H1 (cell line): ENCODE measurements at regions not wholly inside any gene's neighbourhood (a gene's known extent, or its start where the extent isn't known, plus 50 kb on each side); places are given as distances from the start of the nearest gene placed in this dataset.

Source experiments
- CTCF ChIA-PET: fragments of 300-600 bp; sonication (Branson Sonifier 250); formaldehyde crosslinking; loops from one replicate; lab custom pipeline; 2021; ENCODE audit not compliant: partially characterized antibody; lab: Charles Lee
- POLR2A ChIA-PET: fragments of 300-600 bp; sonication (Branson Sonifier 250); formaldehyde crosslinking; loops from one replicate; lab custom pipeline; 2021; ENCODE audit warnings: inconsistent platforms; ENCODE audit not compliant: partially characterized antibody; lab: Charles Lee
- DNase-seq, 2 experiments: peaks; one replicate each; pipeline versions ENCODE4 v3.0.0 to v3.0.0-alpha.2; 2010 to 2022; ENCODE audit warnings: low spot score in 2 of 2, low read depth in 1 of 2, mixed read lengths in 1 of 2
- FAIRE-seq: peaks from 2 replicates; lab custom pipeline; 2011; peaks lifted over from hg19 to GRCh38; lab: Jason Lieb, UNC
- H2AFZ ChIP-seq: 2 replicates; pipeline ENCODE4 v1.8.1; 2012; ENCODE audit warnings: low read length, inconsistent platforms
- H2AK5ac ChIP-seq: 2 replicates; pipeline ENCODE4 v1.6.1; 2013; ENCODE audit warnings: low read depth, low read length
- H2BK120ac ChIP-seq: replicated peaks from 2 replicates; pipeline ENCODE3; 2013; ENCODE audit warnings: low read depth, low read length, inconsistent platforms
- H2BK12ac ChIP-seq: 2 replicates; pipeline ENCODE4 v1.6.1; 2013; ENCODE audit warnings: low read depth, low read length
- H2BK15ac ChIP-seq: 2 replicates; pipeline ENCODE4 v1.6.1; 2013; ENCODE audit warnings: low read length
- H2BK20ac ChIP-seq: 2 replicates; pipeline ENCODE4 v1.6.1; 2013; ENCODE audit warnings: low read length
- H2BK5ac ChIP-seq: 2 replicates; pipeline ENCODE4 v1.6.1; 2013; ENCODE audit warnings: low read depth, low read length
- H3K14ac ChIP-seq: 2 replicates; pipeline ENCODE4 v1.6.1; 2013; ENCODE audit warnings: inconsistent platforms; ENCODE audit not compliant: insufficient read length
- H3K18ac ChIP-seq: 2 replicates; pipeline ENCODE4 v1.6.1; 2013; ENCODE audit warnings: low read length; ENCODE audit errors: extremely low read depth
- H3K23ac ChIP-seq: 2 replicates; pipeline ENCODE4 v1.6.1; 2013; ENCODE audit warnings: inconsistent platforms; ENCODE audit not compliant: insufficient read length
- H3K23me2 ChIP-seq: 2 replicates; pipeline ENCODE4 v1.6.1; 2013; ENCODE audit warnings: low read depth, low read length
- H3K27ac ChIP-seq: 2 replicates; pipeline ENCODE4 v1.6.1; 2011; ENCODE audit warnings: low read depth, low read length, inconsistent platforms
- H3K27me3 ChIP-seq, 4 experiments: replicated peaks in 1 of 4; 1 replicate in 1 of 4; 2 replicates in 3 of 4; pipeline versions ENCODE4 v1.6.1 to v1.8.1; 2011 to 2013; ENCODE audit warnings: low read length in 3 of 4, mild to moderate bottlenecking in 3 of 4, inconsistent platforms in 2 of 4, mixed read lengths in 2 of 4, moderate library complexity in 1 of 4; ENCODE audit not compliant: control insufficient read depth in 3 of 4, insufficient read depth in 3 of 4; ENCODE audit errors: extremely low read depth in 1 of 4
- H3K36me3 ChIP-seq, 4 experiments: 2 replicates each; pipeline versions ENCODE4 v1.6.1 to v1.8.1; 2011 to 2013; ENCODE audit warnings: mild to moderate bottlenecking in 4 of 4, low read length in 3 of 4, moderate library complexity in 2 of 4, control low read depth in 1 of 4, inconsistent platforms in 1 of 4; ENCODE audit not compliant: insufficient read depth in 4 of 4, control insufficient read depth in 2 of 4
- H3K4ac ChIP-seq: replicated peaks from 2 replicates; pipeline ENCODE3; 2013; ENCODE audit warnings: low read length, low read depth, mixed read lengths, inconsistent platforms; ENCODE audit not compliant: insufficient read length
- H3K4me1 ChIP-seq, 4 experiments: replicated peaks in 1 of 4; 1 replicate in 1 of 4; 2 replicates in 3 of 4; pipeline versions ENCODE4 v1.6.1 to v1.8.1; 2011 to 2013; ENCODE audit warnings: low read length in 3 of 4, inconsistent platforms in 2 of 4, mixed read lengths in 1 of 4; ENCODE audit not compliant: insufficient read depth in 4 of 4, control insufficient read depth in 3 of 4
- H3K4me2 ChIP-seq, 2 experiments: 2 replicates each; pipeline versions ENCODE4 v1.6.1 to v1.8.1; 2011 to 2013; ENCODE audit warnings: low read depth in 2 of 2, low read length in 2 of 2, control low read depth in 1 of 2, inconsistent platforms in 1 of 2, mild to moderate bottlenecking in 1 of 2; ENCODE audit not compliant: insufficient read depth in 1 of 2
- H3K4me3 ChIP-seq, 4 experiments: fragments of 200-600, 300-600 bp in 1 of 4; sonication (generic), shearing (Covaris generic), sonication (Bioruptor Twin) in 1 of 4; 2 replicates each; pipeline versions ENCODE4 v1.5.1 to v1.8.1; 2011 to 2016; ENCODE audit warnings: low read length in 4 of 4, low read depth in 3 of 4, control low read depth in 2 of 4, inconsistent platforms in 2 of 4, mild to moderate bottlenecking in 2 of 4, mixed read lengths in 1 of 4, moderate library complexity in 1 of 4; ENCODE audit not compliant: insufficient read depth in 2 of 4; ENCODE audit errors: extremely low read depth in 1 of 4
- H3K56ac ChIP-seq: replicated peaks from 2 replicates; pipeline ENCODE3; 2013; ENCODE audit warnings: low read depth, mild to moderate bottlenecking, mixed read lengths, low read length, inconsistent platforms; ENCODE audit not compliant: insufficient read length
- H3K79me1 ChIP-seq: 2 replicates; pipeline ENCODE4 v1.6.1; 2013; ENCODE audit warnings: low read depth, low read length, control low read depth
- H3K79me2 ChIP-seq, 2 experiments: 2 replicates each; pipeline versions ENCODE4 v1.6.1 to v1.8.1; 2012 to 2013; ENCODE audit warnings: low read length in 2 of 2, mild to moderate bottlenecking in 2 of 2, inconsistent platforms in 1 of 2; ENCODE audit not compliant: insufficient read depth in 2 of 2, control insufficient read depth in 1 of 2
- H3K9ac ChIP-seq, 4 experiments: replicated peaks in 1 of 4; 1 replicate in 1 of 4; 2 replicates in 3 of 4; pipeline versions ENCODE4 v1.6.1 to v1.8.1; 2011 to 2013; ENCODE audit warnings: low read depth in 3 of 4, low read length in 3 of 4, control low read depth in 2 of 4, mild to moderate bottlenecking in 2 of 4, moderate library complexity in 2 of 4, inconsistent platforms in 1 of 4; ENCODE audit errors: extremely low read depth in 1 of 4
- H3K9me3 ChIP-seq, 2 experiments: 2 replicates each; pipeline versions ENCODE4 v1.6.1 to v1.8.1; 2012 to 2013; ENCODE audit warnings: mild to moderate bottlenecking in 2 of 2, moderate library complexity in 2 of 2, control low read depth in 1 of 2, inconsistent platforms in 1 of 2, low read depth in 1 of 2, low read length in 1 of 2, mixed read lengths in 1 of 2; ENCODE audit not compliant: insufficient read depth in 2 of 2
- H4K20me1 ChIP-seq, 2 experiments: replicated peaks in 1 of 2; 2 replicates each; pipeline versions ENCODE3 to v1.8.1; 2011 to 2013; ENCODE audit warnings: inconsistent platforms in 2 of 2, low read length in 2 of 2, mild to moderate bottlenecking in 1 of 2; ENCODE audit not compliant: insufficient read depth in 2 of 2, control insufficient read depth in 1 of 2
- H4K5ac ChIP-seq: 2 replicates; pipeline ENCODE4 v1.6.1; 2013; ENCODE audit warnings: low read length, low read depth, mixed read lengths, inconsistent platforms; ENCODE audit not compliant: insufficient read length
- H4K8ac ChIP-seq: 2 replicates; pipeline ENCODE4 v1.8.0; 2013; ENCODE audit warnings: mild to moderate bottlenecking, moderate library complexity, low read length, inconsistent platforms; ENCODE audit not compliant: insufficient read depth; ENCODE audit errors: extremely low read depth
- H4K91ac ChIP-seq: replicated peaks from 2 replicates; pipeline ENCODE3; 2013; ENCODE audit warnings: low read length, mixed read lengths, inconsistent platforms; ENCODE audit not compliant: insufficient read length
- BACH1 ChIP-seq: IDR thresholded peaks from 2 replicates; pipeline ENCODE4 v1.6.1; 2012; ENCODE audit warnings: low read length, improper control_type of control experiment
- BRCA1 ChIP-seq: IDR thresholded peaks from 2 replicates; pipeline ENCODE4 v1.6.1; 2012; ENCODE audit warnings: low read depth, low read length, improper control_type of control experiment
- CBX5 ChIP-seq: fragments of 300-800, 300-1000 bp; sonication (generic); IDR thresholded peaks from 2 replicates; pipeline ENCODE4 v1.7.1; 2016; ENCODE audit warnings: antibody characterized with exemption, low read length, low read depth
- CHD1 ChIP-seq: IDR thresholded peaks from 2 replicates; pipeline ENCODE4 v1.6.1; 2012; ENCODE audit warnings: low read depth, low read length, improper control_type of control experiment
- EGR1 ChIP-seq: IDR thresholded peaks from 2 replicates; pipeline ENCODE4 v1.6.1; 2011; ENCODE audit warnings: low read depth, low read length, borderline replicate concordance
- GTF2F1 ChIP-seq: IDR thresholded peaks from 2 replicates; pipeline ENCODE4 v1.6.1; 2012; ENCODE audit warnings: low read depth, low read length, improper control_type of control experiment, borderline replicate concordance
- JUN ChIP-seq: IDR thresholded peaks from 2 replicates; pipeline ENCODE4 v1.6.1; 2011; ENCODE audit warnings: low read depth, mild to moderate bottlenecking, improper control_type of control experiment, low read length
- KDM5A ChIP-seq: fragments of 200-600 bp; IDR thresholded peaks from 2 replicates; pipeline ENCODE4 v1.7.1; 2012; ENCODE audit warnings: mild to moderate bottlenecking, low read length, inconsistent platforms, mixed read lengths
- SIRT6 ChIP-seq: IDR thresholded peaks from one replicate; pipeline ENCODE4 v1.7.1; 2012; ENCODE audit warnings: low read length, inconsistent platforms
- ZNF274 ChIP-seq: IDR thresholded peaks from 2 replicates; pipeline ENCODE4 v1.7.0; 2012; ENCODE audit warnings: low read length, borderline replicate concordance; ENCODE audit errors: extremely low read depth
- WGBS, 2 experiments: shearing (Covaris generic) in 1 of 2; methylation state at CpG; one replicate each; pipeline versions ENCODE4 v1.1.6 to v1.1.7; 2013 to 2015; ENCODE audit warnings: low lambda C conversion rate in 2 of 2, mixed read lengths in 2 of 2, inconsistent platforms in 1 of 2, low coverage in 1 of 2, missing lambda C conversion rate in 1 of 2; ENCODE audit not compliant: insufficient replicate concordance in 2 of 2, insufficient coverage in 1 of 2, insufficient read length in 1 of 2; ENCODE audit errors: extremely low coverage in 1 of 2, missing lambda C conversion rate in 1 of 2; 5-methylcytosine and 5-hydroxymethylcytosine counted together
- TF ChIP-seq, protein P1 (sequence below), 3 experiments: IDR thresholded peaks; 1 replicate in 2 of 3; 2 replicates in 1 of 3; pipeline versions ENCODE4 v1.5.1 to v1.6.1; 2011; ENCODE audit warnings: low read length in 3 of 3, mild to moderate bottlenecking in 3 of 3, inconsistent platforms in 2 of 3, low read depth in 1 of 3, moderate library complexity in 1 of 3; ENCODE audit not compliant: insufficient read depth in 1 of 3; ENCODE audit errors: control extremely low read depth in 1 of 3
- TF ChIP-seq, protein P2 (sequence below): IDR thresholded peaks from 2 replicates; pipeline ENCODE4 v1.6.1; 2012; ENCODE audit warnings: inconsistent platforms

DNA sequence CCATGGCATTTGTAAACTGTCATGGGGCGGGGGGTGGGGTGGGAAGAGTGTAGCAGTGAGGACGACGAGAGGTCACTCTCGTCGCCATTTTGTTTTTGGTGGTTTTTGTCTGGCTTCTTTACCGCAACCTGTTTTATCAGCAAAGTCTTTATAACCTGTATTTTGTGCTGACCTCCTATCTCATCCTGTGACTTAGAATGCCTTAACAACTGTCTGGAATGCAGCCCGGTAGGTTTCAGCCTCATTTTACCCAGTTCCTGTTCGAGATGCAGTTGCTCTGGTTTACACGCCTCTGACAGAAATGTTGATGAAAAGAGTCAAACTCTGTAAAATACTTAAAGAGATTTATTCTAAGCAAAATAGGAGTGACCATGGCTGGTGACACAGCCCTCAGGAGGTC, 852.0 kb downstream of the DACH1 start:
- DNase-seq (no peak), FAIRE-seq (no peak)
- Histone ChIP-seq H3K23me2 (no peaks in the 10 kb centered on the region), H3K27ac (no peak overlapping the region), H4K91ac (no peak overlapping the region), H3K9me3 (no peaks in the 10 kb centered on the region), H4K8ac (no peak overlapping the region), H3K4me1 (no peaks in the 10 kb centered on the region), H3K4me3 (no peak overlapping the region), H4K20me1 (no peaks in the 10 kb centered on the region), H3K79me1 (no peaks in the 10 kb centered on the region), H3K36me3 (no peaks in the 10 kb centered on the region), H2AK5ac (no peak overlapping the region), H3K27me3 (no peaks in the 10 kb centered on the region), H3K4ac (no peak overlapping the region), H3K4me2 (no peak overlapping the region), H3K14ac (no peak overlapping the region), H3K23ac (no peak overlapping the region), H2BK5ac (no peak overlapping the region), H2BK20ac (no peak overlapping the region), H3K9ac (no peak overlapping the region), H2AFZ (peak overlapping the region; percentile 92; the same call in 1 of the 2 replicates), H2BK120ac (no peak overlapping the region), H2BK15ac (no peak overlapping the region), H3K56ac (no peak overlapping the region), H4K5ac (no peak overlapping the region), H3K79me2 (no peaks in the 10 kb centered on the region), H3K18ac (no peak overlapping the region), H2BK12ac (no peak overlapping the region)
- ChIA-PET CTCF (no interaction called here), POLR2A (no interaction called here)
- 91% methylated on average over 8 of the region's 9 CpGs; no CpG with 5 or more reads in 1 of the 2 experiments for WGBS, 2 experiments
- TF ChIP-seq EGR1 = no peak
- no peak for TF ChIP-seq KDM5A
- TF ChIP-seq GTF2F1 = no peak
- no peak for TF ChIP-seq ZNF274
- no peak for TF ChIP-seq JUN
- no peak for TF ChIP-seq SIRT6
- no peak for TF ChIP-seq CBX5
- TF ChIP-seq, protein P1, sequence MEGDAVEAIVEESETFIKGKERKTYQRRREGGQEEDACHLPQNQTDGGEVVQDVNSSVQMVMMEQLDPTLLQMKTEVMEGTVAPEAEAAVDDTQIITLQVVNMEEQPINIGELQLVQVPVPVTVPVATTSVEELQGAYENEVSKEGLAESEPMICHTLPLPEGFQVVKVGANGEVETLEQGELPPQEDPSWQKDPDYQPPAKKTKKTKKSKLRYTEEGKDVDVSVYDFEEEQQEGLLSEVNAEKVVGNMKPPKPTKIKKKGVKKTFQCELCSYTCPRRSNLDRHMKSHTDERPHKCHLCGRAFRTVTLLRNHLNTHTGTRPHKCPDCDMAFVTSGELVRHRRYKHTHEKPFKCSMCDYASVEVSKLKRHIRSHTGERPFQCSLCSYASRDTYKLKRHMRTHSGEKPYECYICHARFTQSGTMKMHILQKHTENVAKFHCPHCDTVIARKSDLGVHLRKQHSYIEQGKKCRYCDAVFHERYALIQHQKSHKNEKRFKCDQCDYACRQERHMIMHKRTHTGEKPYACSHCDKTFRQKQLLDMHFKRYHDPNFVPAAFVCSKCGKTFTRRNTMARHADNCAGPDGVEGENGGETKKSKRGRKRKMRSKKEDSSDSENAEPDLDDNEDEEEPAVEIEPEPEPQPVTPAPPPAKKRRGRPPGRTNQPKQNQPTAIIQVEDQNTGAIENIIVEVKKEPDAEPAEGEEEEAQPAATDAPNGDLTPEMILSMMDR (IDR thresholded peaks at IDR 0.05; ENCODE audit: control extremely low read depth in 1 of 3, insufficient read depth in 1 of 3, low read depth in 1 of 3, low read length in 3 of 3) = no peak
- TF ChIP-seq BACH1 = no peak
- TF ChIP-seq BRCA1 = no peak
- TF ChIP-seq, protein P2, sequence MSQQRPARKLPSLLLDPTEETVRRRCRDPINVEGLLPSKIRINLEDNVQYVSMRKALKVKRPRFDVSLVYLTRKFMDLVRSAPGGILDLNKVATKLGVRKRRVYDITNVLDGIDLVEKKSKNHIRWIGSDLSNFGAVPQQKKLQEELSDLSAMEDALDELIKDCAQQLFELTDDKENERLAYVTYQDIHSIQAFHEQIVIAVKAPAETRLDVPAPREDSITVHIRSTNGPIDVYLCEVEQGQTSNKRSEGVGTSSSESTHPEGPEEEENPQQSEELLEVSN = no peak
- TF ChIP-seq CHD1 = no peak
